Neural cell (in vitro differentiated cells): ENCODE measurements at regions not wholly inside any gene's neighbourhood (a gene's known extent, or its start where the extent isn't known, plus 50 kb on each side); places are given as distances from the start of the nearest gene placed in this dataset.

ENCODE experiments used
- H2AFZ ChIP-seq: fragments of 200-600, 300-800 bp; sonication (generic), shearing (Covaris generic); 2 replicates; pipeline ENCODE4 v1.6.0; 2014; ENCODE audit warnings: low read depth, mild to moderate bottlenecking, antibody characterized with exemption, low read length, moderate library complexity
- H3F3A ChIP-seq: fragments of 200-600 bp; shearing (Covaris generic); 2 replicates; pipeline ENCODE4 v1.6.1; 2016; ENCODE audit warnings: mild to moderate bottlenecking, moderate library complexity, mixed read lengths, antibody characterized with exemption, low read length; ENCODE audit not compliant: insufficient read depth, poor library complexity, severe bottlenecking
- H3K27ac ChIP-seq: fragments of 200-600, 300-800 bp; sonication (generic), shearing (Covaris generic); 2 replicates; pipeline ENCODE4 v1.5.1; 2014; ENCODE audit warnings: mild to moderate bottlenecking, low read length, moderate library complexity
- H3K27me3 ChIP-seq: fragments of 300-800, 200-600 bp; sonication (generic), shearing (Covaris generic); 2 replicates; pipeline ENCODE4 v1.6.0; 2014; ENCODE audit warnings: mild to moderate bottlenecking, low read depth, low read length, moderate library complexity; ENCODE audit not compliant: insufficient read depth
- H3K36me3 ChIP-seq: fragments of 300-800, 200-600 bp; sonication (generic), shearing (Covaris generic); 2 replicates; pipeline ENCODE4 v1.5.1; 2014; ENCODE audit warnings: mild to moderate bottlenecking, antibody characterized with exemption, low read length, moderate library complexity; ENCODE audit not compliant: insufficient read depth
- H3K4me2 ChIP-seq: fragments of 300-800, 200-600 bp; sonication (generic), shearing (Covaris generic); 2 replicates; pipeline ENCODE4 v1.6.0; 2014; ENCODE audit warnings: mild to moderate bottlenecking, low read length
- H3K4me3 ChIP-seq: fragments of 300-800, 200-600 bp; sonication (generic), shearing (Covaris generic); 2 replicates; pipeline ENCODE4 v1.5.1; 2014; ENCODE audit warnings: mild to moderate bottlenecking, low read length, moderate library complexity
- H3K79me2 ChIP-seq: fragments of 200-600 bp; shearing (Covaris generic); replicated peaks from 2 replicates; pipeline ENCODE4 v1.6.0; 2014; ENCODE audit warnings: mild to moderate bottlenecking, low read length, moderate library complexity; ENCODE audit not compliant: insufficient read depth
- H3K9ac ChIP-seq: fragments of 300-800, 200-600 bp; sonication (generic), shearing (Covaris generic); 2 replicates; pipeline ENCODE4 v1.6.1; 2016; ENCODE audit warnings: mild to moderate bottlenecking, low read length, mixed read lengths
- H3K9me2 ChIP-seq: fragments of 200-600 bp; shearing (Covaris generic); 2 replicates; pipeline ENCODE4 v1.6.1; 2016; ENCODE audit warnings: mild to moderate bottlenecking, low read length, mixed read lengths; ENCODE audit not compliant: insufficient read depth
- H3K9me3 ChIP-seq: fragments of 200-600, 300-800 bp; sonication (generic), shearing (Covaris generic); 2 replicates; pipeline ENCODE4 v1.6.1; 2016; ENCODE audit warnings: mild to moderate bottlenecking, mixed run types, low read length, moderate library complexity, mixed read lengths
- H4K20me1 ChIP-seq: fragments of 200-600 bp; shearing (Covaris generic); 2 replicates; pipeline ENCODE4 v1.6.1; 2016; ENCODE audit warnings: mild to moderate bottlenecking, mixed run types; ENCODE audit not compliant: insufficient read depth
- CTCF ChIP-seq: fragments of 450-650 bp; IDR thresholded peaks from 2 replicates; pipeline ENCODE4 v1.5.1; 2014; ENCODE audit warnings: antibody characterized with exemption, mild to moderate bottlenecking, moderate library complexity; ENCODE audit not compliant: poor library complexity, severe bottlenecking
- EP300 ChIP-seq: fragments of 450-650 bp; conservative IDR thresholded peaks from 2 replicates; pipeline ENCODE4 v1.6.1; 2014; ENCODE audit warnings: antibody characterized with exemption, mild to moderate bottlenecking, moderate library complexity; ENCODE audit not compliant: poor library complexity, severe bottlenecking
- EZH2 ChIP-seq: fragments of 200-600, 300-800 bp; shearing (Covaris generic), sonication (generic); IDR thresholded peaks from 2 replicates; pipeline ENCODE4 v1.6.1; 2014; ENCODE audit warnings: antibody characterized with exemption, low read length, borderline replicate concordance, mild to moderate bottlenecking; ENCODE audit not compliant: insufficient read depth, poor library complexity, severe bottlenecking
- MXI1 ChIP-seq: fragments of 450-650 bp; conservative IDR thresholded peaks from 2 replicates; pipeline ENCODE4 v1.6.1; 2014; ENCODE audit warnings: antibody characterized with exemption, mild to moderate bottlenecking; ENCODE audit not compliant: poor library complexity, severe bottlenecking
- POLR2AphosphoS5 ChIP-seq: IDR thresholded peaks from 2 replicates; pipeline ENCODE4 v1.6.1; 2012
- RAD21 ChIP-seq: fragments of 450-650 bp; conservative IDR thresholded peaks from 2 replicates; pipeline ENCODE4 v1.6.1; 2014; ENCODE audit warnings: antibody characterized with exemption, mild to moderate bottlenecking, moderate library complexity
- REST ChIP-seq: IDR thresholded peaks from 2 replicates; pipeline ENCODE4 v1.6.1; 2012; ENCODE audit warnings: borderline replicate concordance
- SMC3 ChIP-seq: fragments of 450-650 bp; conservative IDR thresholded peaks from 2 replicates; pipeline ENCODE4 v1.6.1; 2014; ENCODE audit warnings: antibody characterized with exemption, mild to moderate bottlenecking, moderate library complexity; ENCODE audit not compliant: poor library complexity
- TAF1 ChIP-seq: IDR thresholded peaks from 2 replicates; pipeline ENCODE4 v1.6.1; 2012; ENCODE audit warnings: low read depth

- H3K9me3 ChIP-seq: no peaks in the 10 kb centered on the region
- no peak overlapping the region for H3K4me3 ChIP-seq
- TF ChIP-seq CTCF (no peak), MXI1 (no peak), TAF1 (no peak), EP300 (no peak), REST (no peak), POLR2AphosphoS5 (no peak), SMC3 (no peak), RAD21 (no peak), EZH2 (no peak)
- H4K20me1 ChIP-seq: no peaks in the 10 kb centered on the region
- no peaks in the 10 kb centered on the region for H3K79me2 ChIP-seq
- no peaks in the 10 kb centered on the region for H3K9me2 ChIP-seq
- H2AFZ ChIP-seq: no peak overlapping the region
- no peak overlapping the region for H3K4me2 ChIP-seq
- H3K27me3 ChIP-seq: no peaks in the 10 kb centered on the region
- H3K9ac ChIP-seq: no peak overlapping the region
- no peak overlapping the region for H3K27ac ChIP-seq
- no peaks in the 10 kb centered on the region for H3F3A ChIP-seq
- H3K36me3 ChIP-seq: no peaks in the 10 kb centered on the region
These were observed 233.0 kb upstream of the FAM83B start for GRCh38 chr6:54613596-54613995.

DNA sequence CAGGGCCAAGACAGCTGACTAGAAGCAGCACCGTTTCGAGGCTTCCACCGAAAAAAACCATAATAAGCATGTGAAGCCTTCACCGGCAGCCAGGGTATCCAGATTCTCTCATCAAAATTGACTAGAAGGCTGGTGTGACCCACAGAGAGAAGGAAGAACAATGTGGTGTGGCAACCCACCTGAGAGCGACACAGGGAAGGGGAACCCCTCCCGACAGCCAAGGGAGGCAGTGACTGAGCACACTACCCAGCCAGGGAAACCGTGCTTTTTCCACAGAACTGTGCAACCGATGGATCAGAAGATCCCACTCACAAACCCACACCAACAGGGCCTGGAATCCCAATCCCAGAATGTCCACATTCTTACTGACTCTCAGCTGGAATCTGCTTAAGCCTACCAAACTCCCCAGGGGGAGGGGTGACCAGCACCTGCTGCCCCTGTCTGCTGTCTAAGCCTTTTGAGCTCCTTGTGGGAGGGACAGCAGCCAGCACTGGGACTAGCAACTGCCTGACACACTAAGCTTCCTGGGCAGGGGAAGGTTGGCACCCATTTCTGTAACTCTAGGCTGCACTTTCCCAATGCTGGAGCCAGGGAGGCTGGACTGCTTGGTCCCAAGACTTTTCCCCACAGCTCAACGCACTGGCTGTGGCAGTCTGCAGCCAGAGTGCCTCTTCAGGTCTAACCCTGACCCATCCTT, 231.9 kb upstream of the FAM83B start:
- Histone ChIP-seq H3K27ac (no peak overlapping the region), H3K4me2 (no peak overlapping the region), H3K36me3 (no peaks in the 10 kb centered on the region), H3K9ac (no peak overlapping the region), H3K79me2 (no peaks in the 10 kb centered on the region), H3F3A (no peaks in the 10 kb centered on the region), H4K20me1 (no peaks in the 10 kb centered on the region), H2AFZ (no peak overlapping the region), H3K9me2 (no peaks in the 10 kb centered on the region), H3K27me3 (no peaks in the 10 kb centered on the region), H3K9me3 (no peaks in the 10 kb centered on the region), H3K4me3 (no peak overlapping the region)
- TF ChIP-seq EZH2 (no peak), SMC3 (no peak), MXI1 (no peak), RAD21 (no peak), REST (no peak)
